ENCODE measurements at regions not wholly inside any gene's neighbourhood (a gene's known extent, or its start where the extent isn't known, plus 50 kb on each side); places are given as distances from the start of the nearest gene placed in this dataset.
"Not testable (repeated sequence)": the region's sequence is repeated elsewhere in the genome, so short reads cannot be mapped to it uniquely, and the experiment has no call there.

DNA sequence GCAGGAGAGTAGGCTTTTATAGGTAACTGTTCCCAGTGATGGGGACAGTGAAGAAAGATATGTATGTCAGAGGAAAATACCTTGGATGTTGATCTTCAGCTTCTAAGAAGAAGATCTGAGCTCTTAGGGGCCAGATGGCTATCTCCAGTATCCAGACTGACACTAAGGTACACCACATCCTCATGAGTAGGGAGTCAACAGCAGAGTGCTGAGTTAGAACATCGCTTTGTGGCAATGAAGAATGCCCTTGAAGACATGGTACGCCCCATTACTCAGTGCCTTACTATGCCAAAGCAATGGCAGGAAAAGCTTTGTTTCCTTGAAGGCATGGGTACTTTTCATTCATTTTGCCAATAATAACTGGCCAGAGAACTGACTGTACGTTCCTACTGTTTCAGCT lies 263.7 kb downstream of the CEMIP2 start:
- no peak for DNase-seq

DNA sequence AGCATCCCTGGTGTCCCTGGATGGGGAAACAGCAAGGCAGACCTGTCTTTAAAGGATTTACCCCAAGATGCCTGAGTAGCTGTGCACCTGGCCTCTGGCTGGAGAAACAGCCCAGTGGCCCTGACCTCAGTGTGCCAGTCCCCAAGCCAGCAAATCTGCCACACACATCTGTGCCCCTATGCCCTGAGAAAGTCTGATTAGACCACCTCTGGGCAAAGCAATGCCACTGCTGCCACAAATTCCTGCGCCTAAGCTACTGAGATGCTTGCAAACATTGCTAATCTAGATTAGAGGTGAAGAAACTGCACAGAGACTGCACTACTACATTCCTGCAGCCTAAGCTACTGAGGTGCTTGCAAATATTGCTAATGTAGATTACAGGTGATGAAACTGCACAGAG lies 269.6 kb downstream of the CEMIP2 start:
- no peak for DNase-seq

DNA sequence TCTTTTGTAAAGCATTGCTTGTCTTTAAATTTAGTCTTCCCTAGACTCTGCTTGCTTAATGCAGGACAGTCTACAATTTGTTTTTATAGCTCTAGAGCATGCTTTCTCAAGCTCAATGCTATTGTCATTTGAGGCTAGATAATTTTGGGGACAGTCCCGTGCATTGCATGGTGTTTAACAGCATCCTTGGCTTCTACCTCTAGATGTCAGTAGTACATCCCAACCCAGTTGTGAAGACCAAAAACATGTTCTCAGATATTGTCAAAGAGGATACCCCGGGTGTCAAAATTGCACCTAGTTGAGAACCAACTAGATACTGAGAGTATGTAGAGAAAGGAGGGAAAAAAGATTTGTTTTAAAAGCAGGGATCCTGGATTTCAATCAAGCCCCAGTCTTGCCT lies 277.5 kb downstream of the CEMIP2 start:
- DNase-seq = no peak

DNA sequence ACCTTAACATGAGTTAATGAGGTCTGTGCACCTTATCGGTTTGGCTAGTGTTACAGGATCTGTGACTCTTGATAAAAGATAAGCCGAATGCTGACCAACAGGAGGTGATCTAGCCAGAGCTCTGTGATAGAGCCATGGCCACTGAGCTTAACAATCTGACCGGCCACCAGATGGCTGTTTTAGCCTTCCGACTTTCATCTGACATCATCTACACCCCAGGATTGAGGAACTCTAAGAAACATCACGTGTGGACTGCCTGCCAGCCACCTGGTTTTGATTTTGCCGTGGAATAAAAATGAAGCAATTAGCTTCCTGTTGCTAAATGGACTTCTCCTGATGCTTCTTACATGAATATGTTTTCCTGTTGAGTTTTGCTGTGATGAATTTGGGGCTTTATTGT lies 281.3 kb downstream of the CEMIP2 start:
- no peak for DNase-seq

DNA sequence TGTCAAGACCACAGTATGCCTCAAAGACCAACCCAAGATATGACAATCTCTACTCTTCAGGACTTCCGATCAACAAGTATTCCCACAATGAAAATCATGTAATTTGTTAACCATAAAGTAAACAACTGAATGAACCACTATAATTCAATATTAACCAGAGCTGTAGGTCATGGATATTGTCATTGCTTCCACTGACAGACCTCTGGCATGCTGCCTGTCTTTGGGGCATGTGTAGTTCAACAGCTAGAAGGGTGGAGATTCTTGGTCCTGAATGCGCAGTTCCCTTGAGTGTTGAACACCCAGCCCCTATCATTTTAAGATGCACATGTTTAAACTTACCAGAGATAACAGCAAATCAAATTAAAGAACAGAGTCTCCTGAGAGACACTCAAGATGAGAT lies 283.0 kb downstream of the CEMIP2 start:
- no peak for DNase-seq

DNA sequence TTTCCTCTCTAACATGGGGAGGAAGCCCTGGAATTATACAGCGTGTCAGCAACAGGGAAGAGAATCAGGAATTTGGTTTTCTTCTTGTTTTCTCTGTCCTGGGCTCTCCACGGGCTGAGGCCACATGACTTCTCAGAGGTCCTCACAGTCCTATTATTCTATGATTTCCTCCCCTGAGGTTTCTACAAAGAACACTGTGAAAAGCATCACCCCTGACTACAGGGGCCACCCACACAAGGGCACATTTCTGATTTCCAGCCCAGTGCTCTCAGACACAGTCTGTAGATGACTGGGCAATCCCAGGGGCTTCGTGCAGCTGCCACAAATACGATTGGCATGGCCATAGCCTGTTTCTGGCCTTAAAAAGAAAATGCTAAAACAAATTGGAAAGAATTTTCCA lies 284.9 kb downstream of the CEMIP2 start:
- DNase-seq = no peak

DNA sequence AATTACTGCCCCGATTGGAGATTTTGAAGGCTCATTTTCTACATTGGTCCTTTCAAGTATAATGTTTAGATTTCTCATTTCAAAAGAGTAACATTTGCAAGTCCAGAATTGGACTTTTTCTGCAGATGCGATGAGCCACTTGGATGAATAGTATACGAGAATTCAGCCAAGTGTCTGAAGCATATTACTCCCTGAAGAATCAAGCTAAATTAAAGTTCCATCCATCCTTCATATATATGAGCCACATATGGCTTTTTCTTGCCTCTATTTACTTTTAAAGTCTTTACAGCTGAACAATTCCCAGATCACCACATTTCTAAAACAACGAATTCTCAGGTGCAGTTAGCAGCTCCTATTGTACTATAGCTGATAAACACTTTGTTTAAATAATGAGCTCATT lies 288.7 kb downstream of the CEMIP2 start:
- no peak for DNase-seq

DNA sequence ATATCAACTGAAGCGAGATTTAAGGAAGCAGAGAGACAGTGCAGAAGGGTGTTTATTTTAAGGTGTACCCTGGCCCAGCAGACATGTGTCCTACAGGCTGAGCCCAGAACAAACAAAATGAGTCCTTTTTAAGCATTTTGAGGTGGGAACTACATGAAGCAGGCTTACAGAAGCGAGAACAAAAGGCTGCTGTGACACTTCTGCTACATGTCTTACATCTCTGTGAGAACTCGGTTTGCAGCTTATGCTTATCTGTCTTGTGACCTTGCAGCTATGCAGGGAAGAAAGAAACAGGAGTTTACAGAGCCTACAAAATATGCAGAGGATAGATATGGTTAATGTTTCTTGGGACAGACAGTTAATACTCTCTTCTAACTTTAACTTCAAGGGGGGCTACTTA lies 295.9 kb downstream of the CEMIP2 start:
- DNase-seq = no peak

DNA sequence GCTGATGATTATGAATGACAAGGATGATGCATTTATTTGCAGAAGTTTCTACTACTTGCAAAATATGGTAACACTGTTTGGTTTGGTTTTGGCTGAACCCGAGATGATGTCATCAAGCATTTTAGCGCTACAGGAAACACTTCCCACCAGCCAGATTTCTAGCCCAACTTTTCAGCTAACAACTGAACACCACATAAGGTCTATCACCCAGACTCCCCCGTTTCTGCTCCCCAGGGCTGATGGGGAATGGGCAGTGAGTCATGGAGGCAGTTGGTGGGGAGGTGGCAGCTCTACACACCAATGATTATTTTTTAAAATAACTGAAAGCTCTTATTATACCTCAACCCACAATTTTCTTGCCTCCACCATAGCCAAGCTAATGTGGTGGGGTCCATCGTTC lies 302.9 kb downstream of the CEMIP2 start:
- DNase-seq = no peak

DNA sequence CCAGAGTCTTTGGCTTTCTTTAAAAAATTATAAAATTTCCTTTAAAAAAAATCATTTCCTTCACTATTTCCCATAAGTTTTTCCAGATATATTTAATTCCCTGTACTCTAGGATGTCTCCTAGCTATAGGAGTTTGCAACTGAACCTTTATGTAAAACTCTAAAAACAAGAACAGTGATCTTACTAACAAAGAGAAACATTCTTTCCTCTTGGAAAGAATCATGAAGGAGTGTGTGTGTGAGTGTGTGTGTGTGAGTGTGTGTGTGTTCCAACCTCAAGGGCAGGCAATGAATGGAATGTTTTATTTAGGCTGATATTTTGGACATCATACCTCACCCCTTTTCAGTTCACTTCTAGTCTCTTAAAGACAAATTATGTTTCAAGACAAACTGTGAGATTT lies 309.2 kb downstream of the CEMIP2 start:
- DNase-seq = no peak

DNA sequence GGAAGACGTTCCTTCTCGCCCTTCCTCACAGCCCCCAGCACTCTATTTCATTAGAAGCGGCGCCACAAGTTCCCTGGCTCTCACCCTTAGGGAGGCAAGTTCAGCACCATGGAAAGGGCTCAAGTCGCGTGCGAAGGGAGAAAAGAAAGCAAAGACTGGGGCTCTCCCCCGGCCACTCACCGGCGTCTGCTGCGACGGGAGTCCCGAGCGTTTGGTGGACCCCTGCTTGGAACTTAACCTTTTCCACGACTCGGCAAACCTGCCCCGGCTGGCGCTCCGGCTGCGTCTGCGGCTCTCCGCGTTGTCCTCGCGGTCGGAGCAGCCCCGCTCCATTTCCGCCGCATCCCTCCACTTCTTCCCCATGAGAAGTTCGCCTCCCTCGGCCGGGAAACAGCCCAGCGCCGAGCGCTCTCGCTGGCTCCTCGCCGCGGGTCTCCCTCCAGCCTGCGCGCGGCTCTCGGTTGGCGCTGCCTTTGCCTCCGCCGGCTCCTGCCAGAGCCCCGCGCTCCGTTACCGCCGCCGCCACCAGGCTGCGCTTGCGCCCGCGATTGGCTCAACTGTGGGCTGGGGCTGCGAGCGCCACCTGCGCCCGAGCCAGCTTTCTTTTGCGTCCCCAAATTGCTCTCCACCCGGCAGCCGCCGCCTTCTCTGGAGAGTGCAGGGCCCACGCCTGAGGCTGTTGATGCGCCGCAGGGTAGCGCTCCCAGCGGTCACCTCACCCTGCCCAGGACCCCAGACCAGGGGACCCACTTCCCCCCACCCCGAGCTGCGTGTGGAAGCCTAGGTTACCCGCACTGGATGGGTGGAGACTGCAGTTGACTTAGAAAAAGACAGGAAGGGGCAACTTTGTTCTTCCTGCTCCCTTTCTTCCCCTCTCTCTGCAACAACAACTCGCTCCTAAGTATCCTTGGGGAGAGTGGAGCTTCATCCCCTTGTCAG lies 321.6 kb downstream of the CEMIP2 start:
- DNase-seq = peak; percentile 4

DNA sequence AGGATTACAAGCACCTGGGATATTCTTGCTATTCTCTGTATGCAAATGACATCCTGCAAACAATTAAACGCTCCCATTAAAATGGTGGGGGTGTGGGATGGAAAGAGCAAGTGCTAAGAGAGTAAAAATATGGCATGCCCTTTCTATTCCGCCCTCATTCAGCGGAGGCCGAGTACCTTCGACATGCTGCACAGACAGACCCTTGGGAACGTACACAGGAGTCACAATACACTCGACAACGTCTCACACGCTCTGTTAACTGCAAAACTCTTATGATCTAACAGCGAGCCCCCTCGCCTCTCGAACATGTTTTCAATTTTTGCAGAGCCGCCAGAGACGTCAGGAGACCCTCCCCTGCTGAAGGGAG lies 322.2 kb downstream of the CEMIP2 start:
- no peak for DNase-seq

DNA sequence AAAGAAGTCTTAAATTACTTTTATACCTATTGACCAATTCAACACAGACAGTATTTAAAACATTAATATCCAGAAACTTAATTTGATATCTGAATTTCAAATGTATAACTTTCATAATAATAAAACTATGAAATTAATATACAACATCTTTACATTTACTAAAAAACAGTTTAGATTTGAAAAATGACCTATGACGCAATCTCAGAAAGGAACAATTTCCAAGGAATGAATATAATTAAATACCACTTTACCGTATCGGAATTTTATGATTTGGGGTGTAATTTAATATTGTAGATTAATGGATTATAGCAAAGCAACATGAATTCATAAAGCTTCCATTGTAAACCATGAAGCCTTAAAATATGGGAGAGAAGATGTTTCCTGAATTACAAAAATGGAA lies 321.5 kb upstream of the TRPM3 start:
- no peak for DNase-seq

DNA sequence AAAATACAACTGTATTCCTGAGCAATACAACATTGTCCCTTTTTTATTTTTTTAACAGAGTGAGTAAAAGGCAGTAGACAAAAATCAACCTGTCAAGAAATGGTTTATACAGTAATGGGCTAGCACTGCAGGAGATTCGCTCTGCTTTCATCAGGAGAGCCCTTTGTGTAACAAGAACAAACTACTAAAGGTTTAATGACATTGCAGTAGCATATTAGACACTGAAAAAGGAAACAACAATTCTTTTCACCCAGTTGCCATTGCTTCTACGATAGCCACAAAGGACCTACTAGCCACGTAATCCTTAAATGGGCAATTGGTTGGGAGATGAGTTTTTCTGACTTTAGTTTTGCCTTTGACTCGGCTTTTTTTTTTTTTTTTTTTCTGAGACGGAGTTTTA lies 319.8 kb upstream of the TRPM3 start:
- DNase-seq = no peak

DNA sequence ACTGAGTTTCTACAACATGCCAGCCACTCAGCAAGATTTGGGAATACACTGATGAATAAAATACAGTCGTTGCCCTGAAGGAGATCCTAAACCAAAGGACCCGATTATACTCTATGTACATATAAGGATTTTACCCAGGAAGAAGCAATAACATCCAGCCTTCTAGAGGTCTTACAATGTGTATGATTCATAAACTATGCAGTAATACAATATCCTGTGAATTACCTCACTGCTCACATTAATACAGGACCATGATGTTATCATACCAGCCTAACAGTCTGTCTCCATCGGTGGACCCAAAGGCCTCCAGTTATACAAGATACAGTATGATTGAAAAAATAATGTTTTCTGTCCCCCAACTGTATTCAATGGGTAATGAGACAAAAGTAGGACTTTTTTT lies 310.5 kb upstream of the TRPM3 start:
- DNase-seq = no peak

DNA sequence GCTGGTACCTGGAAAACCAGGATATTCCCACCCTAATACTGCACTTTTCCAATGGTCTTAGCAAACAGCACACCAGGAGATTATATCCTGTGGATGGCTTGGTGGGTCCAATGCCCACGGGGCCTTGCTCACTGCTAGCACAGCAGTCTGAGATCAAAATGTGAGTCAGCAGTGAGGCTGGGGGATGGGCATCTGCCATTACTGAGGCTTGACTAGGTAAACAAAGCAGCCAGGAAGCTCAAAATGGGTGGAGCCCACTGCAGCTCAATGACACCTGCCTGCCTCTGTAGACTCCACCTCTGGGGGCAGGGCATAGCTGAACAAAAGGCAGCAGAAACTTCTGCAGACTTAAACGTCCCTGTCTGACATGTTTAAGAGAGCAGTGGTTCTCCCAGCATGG lies 285.9 kb upstream of the TRPM3 start:
- DNase-seq = not testable (repeated sequence)

DNA sequence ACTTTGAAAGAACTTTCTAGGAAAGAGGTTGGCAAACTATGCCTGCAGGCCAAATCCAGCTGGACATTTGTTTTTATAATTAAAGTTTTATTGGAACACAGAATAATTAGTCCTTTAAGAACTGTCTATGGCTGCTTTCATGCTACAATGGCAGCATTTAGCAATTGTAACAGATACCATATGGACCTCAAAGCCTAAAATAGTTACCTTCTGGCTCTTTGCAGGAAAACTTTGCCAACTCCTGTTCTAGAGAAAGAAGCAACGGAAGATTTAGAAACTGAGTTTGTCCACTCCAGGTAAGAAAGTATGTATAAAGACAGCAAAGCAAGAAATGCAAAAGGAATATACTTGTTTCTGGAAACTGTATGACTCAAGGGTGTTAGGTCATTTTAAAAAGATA lies 281.7 kb upstream of the TRPM3 start:
- no peak for DNase-seq

DNA sequence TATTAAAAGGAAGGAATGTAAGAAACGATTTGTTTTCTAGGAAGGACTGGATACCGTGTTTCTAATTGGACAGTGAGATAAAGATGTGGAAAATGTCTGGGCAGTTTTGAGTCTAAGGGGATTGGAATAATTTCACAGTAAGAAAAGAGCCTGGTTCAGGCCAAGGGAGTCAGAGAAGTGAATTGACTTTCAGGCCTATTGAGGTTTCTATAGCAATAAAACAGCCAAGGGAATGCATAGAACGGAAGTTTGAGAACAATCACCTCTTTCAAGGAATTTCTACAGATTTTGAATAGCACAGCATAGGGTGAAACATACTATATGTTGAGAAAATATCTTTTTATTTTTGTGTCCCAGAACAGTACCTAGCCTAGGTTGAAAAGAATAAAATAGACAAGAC lies 271.6 kb upstream of the TRPM3 start:
- no peak for DNase-seq

DNA sequence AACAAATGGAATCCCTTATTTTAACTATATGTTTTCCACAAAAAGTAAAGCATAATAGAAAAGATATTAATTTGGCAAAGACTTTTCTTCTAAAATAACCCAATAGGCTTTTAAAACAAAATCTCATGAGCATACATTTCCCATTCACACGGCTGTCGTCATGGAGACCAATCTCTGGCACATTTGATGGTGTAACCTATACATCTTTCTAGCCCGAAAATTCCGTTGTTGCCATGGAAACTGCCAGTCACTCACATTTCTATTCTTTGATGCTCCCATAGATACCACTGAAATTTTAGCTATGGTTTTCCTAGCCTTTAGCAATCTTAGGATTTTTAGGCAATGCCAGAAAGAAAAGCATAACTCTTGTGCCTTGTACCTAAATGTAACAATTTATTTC lies 262.9 kb upstream of the TRPM3 start:
- no peak for DNase-seq

DNA sequence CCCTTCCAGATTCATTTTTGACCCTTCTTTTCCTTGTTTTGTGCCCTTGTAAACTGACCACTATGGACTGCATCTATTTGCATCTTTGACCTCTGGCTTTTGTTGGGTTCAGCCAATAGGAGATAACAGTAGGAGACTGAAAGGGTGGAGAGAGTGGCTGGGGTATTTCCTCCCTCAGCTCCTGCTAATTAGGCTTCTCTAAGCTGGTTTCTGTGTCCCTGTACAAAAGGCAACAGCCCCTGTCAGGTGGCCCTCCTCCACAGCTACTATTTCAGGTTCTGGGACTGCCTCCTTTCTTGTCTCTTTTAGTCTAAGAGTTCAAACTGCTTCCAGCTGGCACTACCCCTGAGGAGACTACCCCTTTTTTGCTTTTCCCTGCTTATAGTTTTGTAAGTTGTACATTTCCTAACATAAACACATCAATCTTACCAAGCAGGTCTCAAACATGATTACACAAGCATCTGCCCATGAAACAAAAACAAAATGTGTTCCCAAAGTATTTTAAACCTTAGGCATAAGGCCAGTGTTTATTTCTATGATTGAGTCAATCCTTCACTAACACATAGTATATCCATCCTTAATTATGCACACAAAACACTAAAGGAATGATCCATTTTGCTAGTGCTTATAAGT lies 262.0 kb upstream of the TRPM3 start:
- DNase-seq = no peak

DNA sequence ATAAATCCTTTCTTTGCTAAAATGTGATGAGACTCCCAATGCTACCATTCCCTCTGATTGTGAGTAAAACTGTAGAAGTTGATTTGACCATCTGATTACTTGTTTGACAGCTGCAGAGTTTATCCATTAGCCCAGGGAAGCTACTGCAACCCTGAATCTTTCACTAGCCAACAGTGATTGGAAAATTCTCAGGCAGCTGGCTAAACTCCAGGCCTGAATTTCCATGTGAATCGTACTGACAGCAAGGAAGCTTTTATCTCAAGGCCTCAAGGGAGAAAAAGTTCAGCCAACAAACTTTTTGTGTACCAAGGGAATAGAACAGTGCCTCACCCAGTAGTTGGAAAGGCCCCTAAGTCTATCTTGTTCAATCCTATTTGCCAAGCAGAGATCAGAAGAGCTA lies 246.7 kb upstream of the TRPM3 start:
- DNase-seq = no peak

DNA sequence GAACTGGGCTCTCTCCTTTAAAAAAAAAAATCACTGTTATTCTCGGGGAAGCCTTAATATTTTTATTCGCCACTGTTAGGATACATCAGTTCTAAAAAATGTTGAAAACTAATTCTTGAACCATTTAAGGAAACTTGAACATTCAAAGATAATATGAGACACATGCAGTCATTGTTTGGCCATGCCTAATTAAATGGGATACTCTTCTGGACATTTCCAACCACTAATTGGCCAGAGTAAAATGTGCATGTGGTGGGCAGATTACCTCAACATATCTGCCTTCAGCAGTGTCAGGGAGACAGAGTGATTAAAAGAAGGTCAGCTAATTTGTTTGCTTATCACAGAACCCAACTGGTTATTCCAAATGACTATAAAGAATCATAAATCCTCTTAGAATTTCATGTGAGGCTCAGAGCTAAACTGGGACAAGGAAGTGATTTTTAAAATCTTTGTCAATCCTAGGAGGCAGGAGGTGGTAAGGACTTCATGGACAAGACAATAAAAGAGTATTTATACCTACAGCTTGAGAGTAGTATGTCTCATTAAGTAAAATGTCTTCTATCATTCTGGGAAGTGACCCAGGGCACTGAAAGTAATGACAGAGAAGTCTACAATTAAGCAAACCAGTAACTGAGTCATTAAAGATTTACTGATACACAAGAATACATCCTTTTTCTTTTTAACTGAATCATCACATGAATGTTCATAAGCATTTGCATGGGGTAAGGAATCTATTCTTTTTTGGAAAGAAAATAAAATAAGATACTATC lies 242.9 kb upstream of the TRPM3 start:
- no peak for DNase-seq

DNA sequence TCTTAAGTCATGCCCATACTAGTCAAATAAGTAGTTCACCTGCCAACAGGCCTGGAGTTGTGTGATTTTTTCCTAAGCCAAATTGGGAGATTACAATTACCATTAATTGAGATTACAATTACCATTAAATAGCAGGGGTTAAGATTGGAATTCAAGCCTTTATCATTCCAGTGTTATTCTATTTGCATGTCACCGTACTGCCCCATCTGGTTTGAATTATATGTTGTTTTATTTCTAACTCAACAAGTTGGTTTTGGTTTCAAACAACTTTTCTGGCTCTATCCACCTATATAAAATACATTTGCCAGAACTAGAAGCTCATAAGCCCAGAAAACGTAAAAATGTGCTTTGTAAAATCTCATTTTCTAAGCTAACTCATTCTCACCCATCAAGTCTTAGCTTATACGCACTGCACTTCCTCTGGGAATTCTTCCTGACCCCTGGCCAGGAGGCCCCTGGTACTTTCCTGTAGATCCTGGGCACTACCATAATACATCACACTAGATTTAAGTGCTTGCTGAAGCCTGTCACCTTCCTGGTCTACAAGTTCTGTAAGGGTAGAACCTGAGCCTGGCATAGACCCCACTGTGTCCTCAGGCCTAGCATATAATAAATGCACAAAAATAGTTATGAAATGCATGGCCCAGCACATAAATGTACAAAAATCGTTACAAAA lies 242.0 kb upstream of the TRPM3 start:
- DNase-seq = no peak
